M059J (cell line): ENCODE measurements at regions not wholly inside any gene's neighbourhood (a gene's known extent, or its start where the extent isn't known, plus 50 kb on each side); places are given as distances from the start of the nearest gene placed in this dataset.

Experiments
- DNase-seq: peaks from one replicate; pipeline ENCODE4 v3.0.0-alpha.2; 2012; ENCODE audit warnings: low read depth

DNA sequence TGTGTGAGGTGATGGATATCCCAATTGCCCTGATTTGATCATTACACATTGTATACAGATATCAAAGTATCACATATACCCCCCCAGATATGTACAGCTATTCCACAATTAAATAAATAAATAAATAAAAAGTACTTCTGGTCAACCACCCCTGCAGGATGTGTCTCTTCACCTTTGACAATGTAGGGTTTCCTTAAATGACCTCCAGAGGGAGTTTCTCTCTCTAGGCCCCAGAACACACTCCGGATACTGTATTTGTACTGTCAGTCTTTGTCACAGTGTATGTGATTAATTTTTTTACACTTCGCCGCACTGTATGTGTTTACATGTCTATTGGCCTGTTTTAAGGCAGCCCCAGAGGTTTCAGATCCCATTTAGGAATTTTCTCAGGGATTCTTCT lies 123.6 kb downstream of the ADCYAP1R1 start:
- DNase-seq, result peak; percentile 5

DNA sequence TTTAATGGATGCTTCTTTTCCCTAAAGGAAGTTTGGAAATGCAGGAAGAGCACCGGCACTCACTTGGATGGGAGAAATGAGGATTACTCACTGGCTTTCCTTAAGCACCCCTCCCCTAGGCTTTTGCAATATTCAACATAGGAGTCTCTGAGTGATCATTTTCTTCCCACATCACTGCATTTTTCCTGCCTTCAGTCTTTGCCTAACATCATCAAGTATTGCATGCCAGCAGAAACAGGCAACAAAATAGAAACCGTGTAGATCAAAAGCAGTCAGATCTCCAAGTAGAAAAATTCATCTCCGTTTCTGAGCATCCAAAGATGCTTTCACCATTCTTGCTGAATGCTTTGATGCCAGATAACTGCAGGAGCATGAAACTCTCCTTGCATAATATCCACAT lies 119.9 kb downstream of the ADCYAP1R1 start:
- DNase-seq, result no peak

DNA sequence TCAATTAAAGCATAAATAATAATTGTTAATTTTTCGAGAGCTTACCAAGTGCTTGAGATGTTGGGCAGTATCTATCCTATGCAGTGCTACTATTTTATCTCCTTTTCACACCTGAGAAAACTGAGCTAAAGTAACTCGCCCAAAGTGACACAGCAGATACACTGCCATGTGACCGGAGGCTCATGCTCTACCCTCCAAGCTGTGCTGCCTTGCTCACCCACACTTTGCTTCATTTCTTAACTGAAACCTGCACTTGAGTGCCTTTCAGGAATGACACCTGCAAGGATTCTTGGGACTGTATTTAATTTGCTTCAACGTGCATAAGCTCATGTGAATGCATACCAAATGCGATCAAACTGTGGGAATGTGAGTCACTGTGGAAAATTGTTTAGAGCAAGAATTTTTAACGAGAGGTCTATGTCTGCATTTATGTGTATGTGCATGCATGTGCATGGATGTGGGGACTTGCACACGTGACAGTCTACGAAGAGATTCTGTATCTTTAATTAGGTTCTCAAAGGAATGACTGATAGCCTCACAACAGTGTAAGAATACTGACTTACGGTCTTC lies 119.2 kb downstream of the ADCYAP1R1 start:
- DNase-seq, result no peak
